HG03432 (cell line): ENCODE measurements at regions not wholly inside any gene's neighbourhood (a gene's known extent, or its start where the extent isn't known, plus 50 kb on each side); places are given as distances from the start of the nearest gene placed in this dataset.
"Not testable (repeated sequence)": the region's sequence is repeated elsewhere in the genome, so short reads cannot be mapped to it uniquely, and the experiment has no call there.

Source experiments
- ATAC-seq: cut with Tn5 transposase; IDR thresholded peaks from one replicate; pipeline ENCODE4 v1.9.1; 2021; ENCODE audit warnings: mild to moderate bottlenecking, moderate library complexity; ENCODE audit not compliant: unreplicated experiment

DNA sequence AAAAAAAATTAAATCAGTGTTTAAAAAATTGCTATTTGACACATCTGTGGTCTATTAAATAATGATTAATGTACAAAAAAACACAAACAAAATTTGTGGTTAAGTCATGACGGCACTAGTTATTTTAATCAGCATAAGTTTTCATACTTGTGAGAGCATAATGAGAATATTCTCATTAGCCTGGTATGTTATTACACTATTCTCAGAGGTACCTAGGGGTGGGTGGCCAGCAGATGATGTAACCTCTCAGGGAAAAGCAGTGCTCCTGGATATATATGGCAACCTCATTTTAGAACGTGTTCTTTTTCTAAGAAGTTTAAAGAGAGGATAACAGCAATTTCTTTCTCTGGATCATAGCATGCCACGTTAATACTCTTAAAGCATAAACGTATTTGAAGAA is 109.2 kb downstream of the GJA1 start:
- no peak for ATAC-seq

DNA sequence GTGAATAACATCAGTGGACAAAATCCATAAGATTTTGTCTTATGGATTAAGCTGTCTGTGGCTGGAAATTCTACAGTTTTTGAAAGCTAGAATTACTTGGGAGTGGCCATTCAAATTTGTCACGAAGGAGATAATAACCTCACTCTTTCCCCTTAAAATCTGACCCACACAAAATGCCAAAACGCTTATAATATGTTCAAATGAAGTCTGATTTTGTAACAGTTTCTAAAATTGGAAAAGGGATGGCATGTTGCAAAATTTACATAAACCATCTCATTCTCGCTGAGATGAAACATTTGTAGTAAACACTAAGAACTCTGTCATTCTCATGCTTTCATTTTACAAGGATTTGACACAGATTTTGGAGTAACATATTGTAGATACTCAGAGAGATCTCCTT is 112.7 kb downstream of the GJA1 start:
- no peak for ATAC-seq

DNA sequence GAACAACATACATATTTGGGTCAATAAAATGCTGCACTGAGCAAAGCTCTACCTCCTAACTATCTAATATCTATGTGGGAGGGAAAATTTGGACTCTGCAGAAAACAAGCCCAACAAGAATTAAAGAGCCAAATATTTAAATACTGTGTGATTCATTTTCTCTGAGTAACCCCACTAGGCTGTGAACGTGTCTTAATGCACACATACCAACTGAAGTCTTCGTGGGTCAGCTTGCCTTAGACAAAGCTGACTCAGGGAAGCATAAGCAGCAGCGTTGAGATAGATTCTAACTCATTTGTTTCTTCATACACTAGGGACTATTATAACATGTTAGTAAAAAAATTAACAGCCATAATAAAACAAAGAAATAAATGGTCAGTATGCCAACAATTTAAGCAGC is 114.3 kb downstream of the GJA1 start:
- ATAC-seq: no peak

DNA sequence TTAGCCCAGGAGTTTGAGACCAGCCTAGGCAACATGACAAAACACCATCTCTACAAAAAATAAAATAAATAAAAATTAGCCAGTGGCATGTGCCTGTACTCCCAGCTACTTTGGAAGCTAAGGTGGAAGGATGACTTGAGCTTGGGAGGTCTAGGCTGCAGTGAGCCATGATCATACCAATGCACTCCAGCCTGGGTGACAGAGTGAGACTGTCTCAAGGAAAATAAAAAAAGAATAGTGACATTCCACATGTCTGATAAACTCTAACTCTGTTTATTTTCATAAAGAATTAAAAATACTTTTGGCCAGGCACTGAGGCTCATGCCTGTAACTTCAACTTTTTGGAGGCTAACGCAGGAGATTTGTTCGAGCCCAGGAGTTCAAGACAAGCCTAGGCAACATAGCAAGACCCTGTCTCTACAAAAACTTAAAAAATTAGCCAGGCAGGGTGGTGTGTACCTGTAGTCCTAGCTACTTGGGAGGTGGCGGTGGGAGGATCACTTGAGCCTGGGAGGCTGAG is 115.1 kb downstream of the GJA1 start:
- no peak for ATAC-seq

DNA sequence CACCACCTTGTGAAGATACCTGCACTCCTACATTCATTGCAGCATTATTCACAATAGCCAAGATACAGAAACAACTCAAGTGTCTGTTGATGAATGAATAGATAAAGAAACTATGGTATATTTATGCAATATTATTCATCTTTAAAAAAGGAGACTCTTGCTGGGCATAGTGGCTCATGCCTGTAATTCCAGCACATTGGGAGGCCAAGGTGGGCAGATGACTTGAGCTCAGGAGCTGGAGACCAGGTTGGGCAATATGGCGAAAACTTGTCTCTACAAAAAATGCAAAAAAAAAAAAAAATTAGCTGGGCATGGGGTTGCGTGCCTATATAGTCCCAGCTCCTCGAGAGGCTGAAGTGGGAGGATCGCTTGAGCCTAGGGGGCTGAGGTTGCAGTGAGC is 119.8 kb downstream of the GJA1 start:
- ATAC-seq: no peak

DNA sequence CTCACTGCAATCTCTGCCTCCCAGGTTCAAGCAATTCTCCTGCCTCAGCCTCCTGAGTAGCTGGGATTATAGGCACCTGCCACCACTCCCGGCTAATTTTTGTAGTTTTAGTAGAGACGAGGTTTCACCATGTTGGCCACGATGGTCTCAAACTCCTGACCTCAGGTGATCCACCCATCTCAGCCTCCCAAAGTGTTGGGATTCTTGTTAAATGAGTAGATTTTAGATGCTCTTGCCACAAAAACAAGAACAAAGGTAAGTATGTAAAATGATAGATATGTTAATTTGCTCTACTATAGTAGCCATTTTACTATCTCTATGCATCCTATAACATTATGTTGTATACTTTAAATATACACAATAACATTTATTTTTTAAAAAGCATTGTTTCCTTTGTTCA is 120.7 kb downstream of the GJA1 start:
- not testable (repeated sequence) for ATAC-seq

DNA sequence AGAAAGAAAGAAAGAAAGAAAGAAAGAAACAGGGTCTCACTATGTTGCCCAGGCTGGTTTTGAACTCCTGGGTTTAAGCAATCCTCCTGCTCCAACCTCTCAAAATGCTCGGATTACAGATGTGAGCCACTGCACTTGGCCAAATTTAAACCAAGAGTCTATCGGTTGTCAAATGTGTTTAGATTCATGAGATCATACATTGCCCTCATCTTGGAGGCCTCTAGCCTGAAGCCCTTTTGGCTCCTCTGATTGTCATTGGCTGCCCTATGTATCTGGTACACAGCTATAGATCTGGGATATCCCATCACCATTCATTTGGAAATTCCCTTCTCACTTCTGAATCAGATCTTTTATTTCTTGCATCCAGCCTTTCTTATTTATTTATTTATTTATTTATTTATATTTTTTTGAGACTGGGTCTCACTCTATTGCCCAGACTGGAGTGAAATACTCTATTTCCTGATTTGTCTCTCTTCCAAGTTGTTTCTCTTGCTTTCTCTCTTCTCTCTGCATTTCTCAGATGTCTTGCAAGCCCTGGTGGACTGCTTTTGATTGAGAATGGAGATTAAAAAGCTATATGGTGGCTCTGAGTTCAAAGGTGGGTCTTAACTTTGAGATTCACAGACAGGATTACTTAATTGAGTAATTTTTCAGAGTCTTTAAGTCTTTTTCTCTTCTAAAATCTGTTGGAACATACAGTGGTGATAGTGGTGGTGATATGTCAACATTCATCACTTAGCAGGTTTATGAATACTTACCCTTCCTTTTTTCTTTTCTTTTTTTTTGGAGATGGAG is 121.9 kb downstream of the GJA1 start:
- ATAC-seq: no peak

DNA sequence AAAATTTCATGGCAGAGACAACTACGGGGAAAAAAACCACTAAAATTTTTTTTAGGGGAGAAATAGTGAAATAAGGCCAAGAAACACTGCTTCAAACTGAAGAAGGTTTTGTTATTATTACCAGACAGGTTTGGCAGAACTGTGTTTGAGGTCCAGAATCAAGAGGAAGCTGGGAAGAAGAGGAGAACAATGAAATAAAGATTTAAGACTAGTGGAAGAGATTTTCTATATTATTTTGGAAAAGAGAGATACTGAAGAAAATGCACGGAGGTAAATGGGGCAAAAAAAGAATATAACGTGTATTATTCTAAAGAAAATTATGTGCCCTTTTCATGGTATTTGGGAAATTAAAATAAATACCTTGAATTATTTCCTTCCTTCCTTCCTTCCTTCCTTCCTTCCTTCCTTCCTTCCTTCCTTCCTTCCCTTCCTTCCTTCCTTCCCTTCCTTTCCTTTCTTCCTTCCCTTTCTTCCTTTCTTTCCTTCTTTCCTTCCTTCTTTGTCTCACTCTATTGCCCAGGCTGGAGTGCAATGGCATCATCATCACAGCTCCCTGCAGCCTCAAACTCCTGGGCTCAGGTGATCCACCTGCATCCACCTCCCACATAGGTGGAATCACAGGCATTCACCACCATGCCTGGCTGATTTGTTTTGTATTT is 124.3 kb downstream of the GJA1 start:
- ATAC-seq: no peak

DNA sequence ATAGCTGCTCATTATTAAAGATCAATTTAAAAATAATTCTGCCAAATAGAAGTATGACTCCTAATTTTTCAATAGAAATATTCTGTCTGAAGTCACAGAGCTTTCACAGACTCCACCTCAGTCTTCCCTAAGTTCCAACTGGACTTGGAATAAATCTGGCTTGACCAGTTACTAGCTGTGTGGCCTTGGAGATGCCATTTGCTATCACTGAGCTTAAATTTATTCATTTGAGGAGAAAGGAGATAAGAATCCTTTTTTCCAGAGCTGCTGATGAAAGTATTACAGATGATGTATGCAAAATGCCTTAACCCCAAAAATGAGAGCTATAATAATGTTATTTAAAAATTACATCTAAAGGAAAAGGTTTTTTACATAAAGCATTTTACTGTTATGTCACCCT is 125.0 kb downstream of the GJA1 start:
- no peak for ATAC-seq

DNA sequence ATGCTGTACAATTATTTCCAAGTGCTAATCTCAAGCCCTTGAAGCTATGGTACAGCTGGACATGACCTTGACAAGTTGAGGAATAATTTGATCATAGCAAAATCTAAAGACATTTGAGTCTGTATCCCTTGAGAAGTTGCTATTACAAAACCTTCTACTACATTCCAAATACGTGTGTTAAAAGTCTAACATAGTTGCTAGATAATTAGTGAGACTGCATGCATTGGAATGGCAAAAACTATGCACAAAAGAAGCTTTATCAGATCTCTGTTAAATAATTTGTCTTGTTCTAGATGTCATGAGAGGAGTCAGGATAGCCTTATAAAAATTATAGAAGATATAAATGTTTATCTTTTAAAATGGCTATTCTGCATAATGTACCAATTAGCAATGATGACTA is 127.8 kb downstream of the GJA1 start:
- no peak for ATAC-seq

DNA sequence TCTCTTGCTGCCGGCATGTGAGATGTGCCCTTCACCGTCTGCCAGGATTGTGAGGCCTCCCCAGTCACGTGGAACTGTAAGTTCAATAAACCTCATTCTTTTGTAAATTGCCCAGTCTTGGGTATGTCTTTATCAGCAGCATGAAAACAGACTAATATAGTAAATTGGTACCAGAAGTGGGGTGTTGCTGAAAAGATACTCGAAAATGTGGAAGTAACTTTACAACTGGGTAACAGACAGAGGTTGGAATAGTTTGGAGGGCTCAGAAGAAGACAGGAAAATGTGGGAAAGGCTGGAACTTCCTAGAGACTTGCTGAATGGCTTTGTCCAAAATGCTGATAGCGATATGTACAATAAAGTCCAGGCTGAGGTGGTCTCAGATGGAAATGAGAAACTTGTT is 129.1 kb downstream of the GJA1 start:
- not testable (repeated sequence) for ATAC-seq

DNA sequence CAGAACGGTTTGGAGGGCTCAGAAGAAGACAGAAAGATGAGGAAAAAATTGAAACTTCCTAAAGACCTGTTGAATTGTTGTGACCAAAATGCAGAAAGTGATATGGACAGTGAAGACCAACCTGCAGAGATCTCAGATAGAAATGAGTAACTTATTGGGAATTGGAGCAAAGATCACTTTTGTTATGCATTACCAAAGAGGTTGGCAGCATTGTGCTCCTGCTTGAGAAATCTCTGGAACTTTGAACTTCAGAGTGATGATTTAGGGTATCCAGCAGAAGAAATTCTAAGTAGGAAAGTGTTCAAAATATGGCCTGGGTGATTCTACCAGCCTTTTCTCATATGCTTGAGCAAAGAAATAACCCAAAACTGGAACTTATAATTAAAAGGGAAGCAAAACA is 136.0 kb downstream of the GJA1 start:
- ATAC-seq: no peak

DNA sequence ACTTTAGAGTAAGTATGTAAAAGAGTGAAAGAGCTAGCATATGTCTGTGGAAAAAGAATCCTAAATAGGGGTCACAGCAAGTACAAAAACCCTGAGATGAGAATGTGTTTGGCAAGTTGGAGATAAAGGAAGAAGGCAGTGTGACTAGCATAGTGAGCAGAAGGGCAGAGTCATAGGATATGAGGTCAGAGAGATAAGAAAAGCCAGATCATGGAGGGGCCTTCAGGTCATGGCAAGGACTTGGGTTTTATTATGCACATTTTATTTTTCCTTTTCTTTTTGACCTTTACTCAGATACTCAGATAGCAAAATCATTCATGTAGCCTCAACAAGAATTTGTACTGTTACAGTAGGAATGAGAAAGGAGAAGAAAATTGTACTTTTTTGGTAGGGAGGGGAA is 138.0 kb downstream of the GJA1 start:
- no peak for ATAC-seq

DNA sequence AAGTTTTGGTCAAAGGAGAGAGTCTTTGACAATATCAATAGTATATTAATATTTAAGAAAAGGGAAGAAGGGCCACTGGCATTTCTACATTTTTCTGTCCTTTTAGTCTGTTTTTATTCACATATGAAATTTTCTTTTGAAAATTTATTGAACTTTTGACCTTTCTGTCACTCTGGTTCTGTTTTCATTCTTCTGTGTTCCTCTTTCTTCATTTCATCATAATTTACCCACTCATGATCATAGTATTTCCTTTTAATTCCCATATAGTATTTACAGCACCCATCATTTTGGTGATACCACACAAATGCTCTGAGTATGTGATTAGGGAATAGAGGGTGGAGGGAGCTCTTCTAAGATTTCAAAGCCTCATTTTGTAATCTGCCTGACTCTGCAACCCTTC is 142.8 kb downstream of the GJA1 start:
- ATAC-seq: no peak

DNA sequence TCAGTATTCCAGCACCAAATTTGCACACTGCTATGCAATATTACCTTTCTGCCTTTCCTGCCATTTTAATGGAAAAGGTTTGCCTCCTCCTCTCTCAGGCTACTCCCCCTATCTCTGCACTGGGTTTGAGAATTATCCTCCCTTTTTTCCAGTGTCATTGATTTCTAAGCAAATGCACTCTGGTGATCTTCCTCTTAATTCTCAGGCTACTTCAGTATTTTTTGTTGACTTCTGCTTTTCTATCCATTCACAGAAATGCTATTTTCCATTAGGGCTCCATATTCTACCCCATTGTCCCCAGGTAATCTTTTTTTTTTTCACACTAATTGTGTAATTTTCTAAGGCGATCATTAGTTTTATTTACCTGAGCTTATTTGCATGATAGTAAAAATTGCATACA is 144.0 kb downstream of the GJA1 start:
- ATAC-seq: no peak

DNA sequence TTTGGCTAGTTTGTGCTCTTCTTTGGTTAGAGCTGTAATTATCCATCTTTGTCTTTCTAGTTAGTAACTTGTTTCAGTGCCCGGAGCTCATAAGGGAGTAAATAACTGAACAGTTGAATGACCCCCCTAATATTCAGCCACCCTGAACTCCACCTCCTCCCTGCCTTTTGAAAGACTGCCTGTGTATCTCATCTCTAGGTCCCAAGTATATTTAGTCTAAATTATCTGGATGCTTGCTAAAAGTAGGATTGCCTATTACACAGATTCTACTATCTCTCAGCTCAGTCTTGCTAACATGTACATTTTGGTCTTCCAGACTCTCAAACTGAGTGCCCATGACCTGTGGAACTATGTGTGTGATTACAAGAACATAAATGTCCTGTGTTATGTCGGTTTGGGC is 145.9 kb downstream of the GJA1 start:
- ATAC-seq: no peak

DNA sequence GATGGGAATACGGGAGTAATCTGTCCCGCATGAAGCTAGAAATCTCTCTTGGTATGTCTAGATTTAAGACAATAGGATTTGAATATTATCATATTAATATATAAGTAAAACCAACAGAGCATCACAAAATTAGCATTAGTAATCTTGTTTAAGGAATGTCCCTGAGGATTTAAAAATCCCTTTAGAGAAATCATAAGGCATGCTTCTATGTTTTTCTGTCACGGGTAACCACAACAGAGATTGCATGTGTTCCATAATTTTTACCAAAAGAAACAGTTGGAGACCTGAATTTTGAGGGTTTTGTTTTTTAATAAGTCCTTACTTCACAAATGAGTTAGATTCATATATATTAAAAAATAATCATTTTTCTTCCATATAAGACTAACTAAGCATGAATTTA is 146.8 kb downstream of the GJA1 start:
- no peak for ATAC-seq

DNA sequence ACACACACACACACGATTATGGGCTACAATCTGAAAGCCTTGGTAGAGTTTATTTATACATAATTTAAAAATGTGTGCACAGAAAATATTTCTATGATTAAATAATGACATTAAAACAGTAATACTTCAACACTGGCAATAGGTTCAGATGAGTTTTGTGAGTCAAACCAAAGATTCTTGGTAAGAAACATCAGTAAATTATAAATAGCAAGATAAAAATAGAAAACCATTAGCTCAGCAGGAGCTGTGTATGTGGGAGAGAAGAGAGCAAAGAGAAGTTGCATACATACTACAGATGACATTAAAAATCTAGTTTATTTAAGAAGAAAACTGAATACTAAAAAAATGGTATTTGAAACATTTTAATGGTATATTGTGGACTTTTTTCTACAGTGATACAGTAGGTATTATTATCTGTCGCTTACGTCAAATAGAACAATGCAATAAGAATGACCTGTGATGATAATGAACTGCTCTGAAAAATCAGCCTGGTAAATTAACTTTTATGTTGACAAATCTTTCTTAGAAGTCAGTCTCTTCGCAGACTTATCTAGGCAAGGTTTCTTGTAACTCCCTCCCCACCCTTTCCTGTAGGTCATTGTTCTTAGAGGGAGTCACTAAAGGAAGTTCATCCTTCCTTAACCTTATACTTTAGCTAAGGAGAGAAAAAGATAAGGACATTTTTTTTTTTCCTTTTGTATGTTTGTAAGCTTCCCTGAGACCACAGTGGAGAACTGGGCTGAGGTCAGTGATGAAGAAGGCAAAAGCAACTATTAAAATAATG is 149.3 kb downstream of the GJA1 start:
- ATAC-seq: no peak

DNA sequence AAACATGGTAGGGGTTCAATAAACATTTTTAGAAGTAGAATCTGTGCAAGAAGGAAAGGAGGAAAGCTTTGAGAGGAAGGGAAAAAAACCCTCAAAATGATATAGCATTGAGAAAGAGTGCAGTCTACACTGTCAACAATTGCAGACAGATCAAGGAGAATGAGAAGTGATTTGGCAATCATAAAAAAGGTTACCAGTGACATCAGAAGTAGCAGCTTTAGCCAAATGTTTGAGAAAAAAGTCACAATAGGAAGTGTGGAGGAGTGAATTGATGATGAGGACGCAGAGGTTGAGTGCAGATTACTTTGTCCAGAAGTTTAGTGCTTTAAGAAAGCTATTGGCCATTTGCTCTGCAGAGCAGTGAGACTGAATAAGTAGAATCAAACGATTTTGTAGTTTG is 155.0 kb downstream of the GJA1 start:
- no peak for ATAC-seq

DNA sequence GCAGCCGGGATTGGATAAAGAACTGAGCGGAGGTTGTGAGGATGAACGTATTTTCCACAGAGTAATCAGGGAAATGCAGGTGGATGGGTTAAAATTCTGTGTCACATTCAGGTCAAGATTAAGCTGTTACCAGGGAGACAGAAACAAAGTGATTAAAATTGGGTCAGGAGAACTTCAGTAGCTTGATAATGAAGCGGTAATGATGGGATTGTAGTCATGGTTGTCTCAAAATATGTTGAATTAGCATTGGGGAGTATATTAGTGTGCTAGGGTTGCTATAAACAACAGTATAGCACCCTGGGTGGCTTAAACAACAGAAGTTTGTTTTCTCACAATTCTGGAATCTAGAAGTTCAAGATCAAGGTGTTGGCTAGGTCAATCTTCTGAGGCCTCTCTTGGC is 155.5 kb downstream of the GJA1 start:
- no peak for ATAC-seq

DNA sequence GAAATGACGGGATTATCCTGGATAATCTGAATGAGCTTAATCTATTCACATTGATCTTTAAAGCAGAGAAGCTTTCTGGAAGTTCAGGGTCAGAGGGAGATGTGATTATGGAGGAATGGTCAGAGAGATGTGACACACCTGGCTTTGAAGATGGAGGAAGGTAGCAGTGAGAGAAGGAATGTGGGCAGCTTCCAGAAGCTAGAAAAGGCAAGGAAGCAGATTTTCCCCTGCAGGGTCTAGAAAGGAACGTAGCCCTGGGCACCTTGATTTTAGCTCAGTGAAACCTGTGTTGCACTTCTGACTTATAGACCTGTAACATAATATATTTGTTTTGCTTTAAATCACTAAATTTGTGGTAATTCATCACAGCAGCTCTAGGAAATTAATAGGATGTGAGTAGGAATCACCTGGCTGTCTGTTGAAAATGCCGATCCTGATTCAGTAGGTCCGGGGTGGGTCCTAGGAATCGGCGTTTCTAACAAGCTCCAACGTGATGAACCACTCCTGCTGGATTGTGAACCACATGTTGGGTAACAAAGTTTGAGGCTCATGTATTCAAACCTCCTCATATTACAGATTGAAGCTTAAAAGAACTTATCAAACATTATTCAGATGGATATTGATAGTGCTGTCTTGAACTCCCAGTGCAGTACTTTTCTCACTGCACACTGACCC is 157.0 kb downstream of the GJA1 start:
- no peak for ATAC-seq
